ENCODE measurements at regions not wholly inside any gene's neighbourhood (a gene's known extent, or its start where the extent isn't known, plus 50 kb on each side); places are given as distances from the start of the nearest gene placed in this dataset.
A peak's percentile ranks its signal among the peaks of the same experiment; 100 is the strongest.

DNA sequence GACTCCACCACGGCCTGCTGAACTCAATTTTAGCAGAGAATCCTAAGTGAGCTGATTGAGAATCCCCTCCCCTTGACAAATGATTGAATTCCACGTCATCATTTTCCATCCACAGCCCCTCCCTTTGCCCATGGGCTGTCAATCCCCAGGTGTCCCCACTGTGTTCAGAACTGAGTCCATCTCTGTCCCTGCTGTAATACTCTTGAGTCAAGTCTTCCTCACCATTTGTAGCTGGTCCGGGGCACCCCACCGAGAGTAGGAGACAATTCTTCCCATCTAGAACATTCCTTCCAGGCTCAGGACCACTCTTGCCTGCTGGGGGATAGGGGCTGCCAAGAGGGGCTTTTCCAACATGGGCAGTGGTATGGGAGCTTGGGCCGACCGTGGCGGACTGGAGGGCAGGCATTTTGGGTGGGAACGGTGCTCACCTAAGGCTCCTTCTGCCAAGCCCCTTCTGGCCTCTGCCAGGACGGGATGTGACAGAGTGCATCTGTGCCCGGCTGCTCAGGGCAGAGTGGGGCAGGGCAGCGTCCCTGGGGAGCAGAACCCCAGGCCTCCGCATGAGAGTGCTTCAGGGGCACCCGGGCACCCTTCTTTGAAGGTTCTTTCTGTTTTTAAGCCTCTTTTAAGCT is 218.1 kb upstream of the RTL1 start:
- Mint-ChIP-seq H3K4me1 (peaks cover 26 to 27% of the 10 kb centered on the region in 2 donors), H3K36me3 (no peaks in the 10 kb centered on the region), H3K9me3 (no peaks in the 10 kb centered on the region), H3K27ac (peak overlapping the region in 5 of 6 donors; percentile 72 to 87 (median 81)), H3K27me3 (ENCODE audit: low read depth in 3 of 3) (peaks cover 0 to 4% (median 4%) of the 10 kb centered on the region in 3 donors), H3K4me3 (peak overlapping the region; percentile 73 to 90 (median 82))
- no peak for DNase-seq

DNA sequence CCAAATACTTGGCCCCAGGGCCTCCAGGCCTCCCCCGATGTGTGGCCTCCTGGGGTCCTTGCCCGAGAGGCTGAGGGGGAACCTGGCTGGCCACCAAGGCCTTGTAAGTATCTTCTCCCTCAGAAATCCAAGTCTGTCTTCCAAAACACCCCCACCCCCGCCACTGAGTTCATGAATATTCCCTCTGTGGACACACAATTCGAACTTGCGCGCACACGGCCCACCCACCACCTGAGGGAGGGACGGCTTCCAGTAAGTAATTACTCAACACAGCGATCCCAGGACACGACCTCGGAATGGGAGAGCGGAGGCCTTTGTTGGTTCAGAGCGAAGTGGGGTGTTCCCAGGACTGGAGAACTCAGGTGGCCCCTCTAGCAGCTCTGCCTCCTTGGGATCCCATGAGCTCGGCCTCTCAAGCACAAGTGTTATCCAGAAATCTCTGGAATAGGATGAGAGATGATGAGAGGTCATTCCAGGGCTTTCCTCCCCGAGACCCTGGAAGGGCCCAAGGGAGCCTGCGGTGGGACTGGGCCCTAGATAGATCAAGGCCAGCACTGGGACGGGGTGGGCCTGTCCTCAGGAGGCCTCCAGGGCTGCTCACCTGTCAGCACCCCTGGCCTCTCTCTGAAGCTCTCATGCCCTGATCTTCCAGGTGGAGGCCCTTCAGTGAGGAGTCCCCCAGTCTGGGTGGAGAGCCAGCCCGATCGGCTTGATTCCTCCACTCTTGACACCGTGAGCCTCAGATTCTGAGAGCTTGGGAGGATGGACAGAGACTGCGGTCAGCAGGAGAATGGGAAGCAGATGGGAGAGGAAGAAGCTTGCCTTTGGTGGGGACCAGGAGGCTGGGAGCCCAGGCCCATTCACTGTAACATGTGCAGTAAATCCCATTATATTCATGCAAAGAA is 219.0 kb upstream of the RTL1 start:
- Mint-ChIP-seq H3K36me3 (no peaks in the 10 kb centered on the region), H3K9me3 (no peaks in the 10 kb centered on the region), H3K27me3 (ENCODE audit: low read depth in 3 of 3) (peaks cover 2 to 6% (median 4%) of the 10 kb centered on the region in 3 donors), H3K4me1 (peaks cover 26 to 27% of the 10 kb centered on the region in 2 donors), H3K27ac (peak overlapping the region in 1 of 6 donors; percentile 81), H3K4me3 (peak overlapping the region in 1 of 5 donors; percentile 36)
- DNase-seq, result no peak

- H3K4me1 Mint-ChIP-seq, result peaks cover 26 to 27% of the 10 kb centered on the region in 2 donors
- no peak for DNase-seq
- H3K27me3 Mint-ChIP-seq (ENCODE audit: low read depth in 3 of 3), result peaks cover 6 to 13% (median 7%) of the 10 kb centered on the region in 3 donors
Observed at GRCh38 chr14:101123618-101124510, 220.3 kb upstream of the RTL1 start.

GRCh38 chr14:101124815-101125214 is 221.3 kb upstream of the RTL1 start:
- Mint-ChIP-seq H3K36me3 (no peaks in the 10 kb centered on the region), H3K9me3 (no peaks in the 10 kb centered on the region), H3K4me1 (peaks cover 19% of the 10 kb centered on the region in 2 donors), H3K4me3 (no peak overlapping the region), H3K27ac (peak overlapping the region in 1 of 6 donors; percentile 19), H3K27me3 (ENCODE audit: low read depth in 3 of 3) (peaks cover 3 to 19% (median 9%) of the 10 kb centered on the region in 3 donors)
- DNase-seq, result no peak

More at GRCh38 chr14:101123618-101124510, 220.3 kb upstream of the RTL1 start:
- H3K36me3 Mint-ChIP-seq, result no peaks in the 10 kb centered on the region
- H3K4me3 Mint-ChIP-seq, result no peak overlapping the region
- no peak overlapping the region for H3K27ac Mint-ChIP-seq
- no peaks in the 10 kb centered on the region for H3K9me3 Mint-ChIP-seq

GRCh38 chr14:101125313-101125712 is 221.8 kb upstream of the RTL1 start:
- Mint-ChIP-seq H3K9me3 (no peaks in the 10 kb centered on the region), H3K27ac (no peak overlapping the region), H3K4me1 (peaks cover 14% of the 10 kb centered on the region in 2 donors), H3K27me3 (ENCODE audit: low read depth in 3 of 3) (peaks cover 3 to 23% (median 9%) of the 10 kb centered on the region in 3 donors), H3K36me3 (no peaks in the 10 kb centered on the region), H3K4me3 (no peak overlapping the region)
- DNase-seq, result no peak

- no peak overlapping the region for H3K4me3 Mint-ChIP-seq
- peaks cover 8% of the 10 kb centered on the region in 2 donors for H3K4me1 Mint-ChIP-seq
- H3K27me3 Mint-ChIP-seq (ENCODE audit: low read depth in 3 of 3), result peaks cover 3 to 23% (median 10%) of the 10 kb centered on the region in 3 donors
- H3K27ac Mint-ChIP-seq, result no peak overlapping the region
- no peaks in the 10 kb centered on the region for H3K9me3 Mint-ChIP-seq
- H3K36me3 Mint-ChIP-seq, result no peaks in the 10 kb centered on the region
- no peak for DNase-seq
Observed at GRCh38 chr14:101125719-101126651, 222.5 kb upstream of the RTL1 start.

DNA sequence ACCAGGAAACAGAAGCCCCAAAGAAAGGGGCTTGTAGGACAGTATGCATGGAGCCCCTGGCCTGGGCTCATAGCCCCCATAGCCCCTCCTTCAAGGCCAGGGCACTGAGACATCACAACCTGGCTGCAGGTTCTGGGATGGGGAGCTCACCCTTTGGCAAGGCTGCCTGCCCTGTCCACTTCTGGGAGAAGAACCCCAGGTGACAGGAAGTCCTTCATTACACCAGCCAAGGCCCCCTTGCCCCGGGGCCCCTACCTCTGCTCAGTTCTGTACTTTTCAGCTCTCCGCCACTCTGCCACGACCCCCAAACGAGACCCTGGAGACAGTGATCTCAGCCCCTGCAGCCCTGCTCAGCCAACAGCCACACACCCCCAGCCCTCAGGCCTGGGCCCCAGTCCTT is 223.2 kb upstream of the RTL1 start:
- Mint-ChIP-seq H3K27me3 (ENCODE audit: low read depth in 3 of 3) (peaks cover 3 to 23% (median 11%) of the 10 kb centered on the region in 3 donors), H3K4me3 (no peak overlapping the region), H3K27ac (no peak overlapping the region), H3K9me3 (no peaks in the 10 kb centered on the region), H3K4me1 (peaks cover under 1% of the 10 kb centered on the region in 2 donors), H3K36me3 (no peaks in the 10 kb centered on the region)
- no peak for DNase-seq

- Mint-ChIP-seq H3K9me3 (no peaks in the 10 kb centered on the region), H3K27me3 (ENCODE audit: low read depth in 3 of 3) (peaks cover 3 to 23% (median 11%) of the 10 kb centered on the region in 3 donors), H3K4me3 (no peak overlapping the region), H3K36me3 (no peaks in the 10 kb centered on the region), H3K27ac (no peak overlapping the region), H3K4me1 (no peaks in the 10 kb centered on the region)
- DNase-seq, result no peak
Observed at GRCh38 chr14:101127224-101127623, 223.7 kb upstream of the RTL1 start.

GRCh38 chr14:101128478-101129321 is 225.2 kb upstream of the RTL1 start:
- H3K27me3 Mint-ChIP-seq (ENCODE audit: low read depth in 3 of 3), result peaks cover 3 to 23% (median 11%) of the 10 kb centered on the region in 3 donors
- H3K4me3 Mint-ChIP-seq, result no peak overlapping the region
- H3K4me1 Mint-ChIP-seq, result no peaks in the 10 kb centered on the region
- H3K36me3 Mint-ChIP-seq, result no peaks in the 10 kb centered on the region
- H3K9me3 Mint-ChIP-seq, result no peaks in the 10 kb centered on the region
- no peak for DNase-seq
- H3K27ac Mint-ChIP-seq, result no peak overlapping the region

DNA sequence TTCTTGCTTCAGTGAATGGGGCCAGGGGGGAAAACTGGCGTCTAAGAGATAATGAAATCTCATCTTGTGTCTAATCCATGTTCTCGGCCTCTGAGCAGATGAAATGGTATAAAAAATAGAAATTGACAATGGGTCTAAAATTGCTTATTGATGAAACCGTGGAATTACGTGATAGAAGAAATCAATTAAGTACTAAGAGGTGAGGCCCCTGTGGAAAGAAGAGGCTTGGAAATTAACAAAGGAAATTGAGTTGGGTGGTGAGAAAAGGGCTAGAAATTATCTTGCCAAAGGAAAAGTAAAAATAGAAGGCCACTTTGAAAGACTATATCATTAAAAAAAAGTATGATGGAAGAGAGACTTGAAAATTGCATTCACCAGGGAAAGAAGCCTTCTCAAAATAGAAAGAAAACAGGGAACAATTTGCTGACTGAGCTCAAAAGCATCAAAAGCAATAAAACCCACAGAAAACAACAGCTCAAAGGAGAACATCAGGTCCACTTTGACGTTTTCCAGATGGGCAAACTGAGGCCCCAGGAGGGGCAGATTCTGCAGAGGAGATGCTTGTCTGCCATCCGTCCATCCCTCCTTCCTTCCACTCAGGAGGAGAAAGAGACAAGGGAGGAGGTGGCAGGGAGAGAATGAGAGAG is 226.1 kb upstream of the RTL1 start:
- Mint-ChIP-seq H3K9me3 (no peaks in the 10 kb centered on the region), H3K27ac (no peak overlapping the region), H3K4me1 (no peaks in the 10 kb centered on the region), H3K4me3 (no peak overlapping the region), H3K36me3 (no peaks in the 10 kb centered on the region), H3K27me3 (ENCODE audit: low read depth in 3 of 3) (peaks cover 3 to 23% (median 11%) of the 10 kb centered on the region in 3 donors)
- no peak for DNase-seq

DNA sequence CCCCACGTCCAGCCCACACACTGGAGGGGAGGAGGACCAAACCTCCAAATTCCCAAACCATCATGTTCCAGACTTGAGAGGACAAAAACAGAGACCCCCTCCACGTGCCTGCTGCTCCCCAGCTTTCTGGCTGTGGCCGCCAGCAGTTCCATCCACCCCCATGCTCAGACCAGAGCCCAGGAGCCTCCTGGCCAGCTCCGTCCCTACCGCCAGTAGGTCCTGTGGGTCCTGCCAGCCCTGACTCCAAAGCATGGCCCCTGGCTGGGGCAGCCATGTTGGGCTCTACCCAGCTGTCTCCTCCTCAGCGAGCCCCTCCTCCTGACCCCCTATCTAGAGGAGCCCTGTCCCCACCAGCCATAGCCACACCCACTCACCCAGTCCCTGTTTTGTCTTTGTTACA is 227.3 kb upstream of the RTL1 start:
- no peak for DNase-seq
- H3K36me3 Mint-ChIP-seq, result no peaks in the 10 kb centered on the region
- peaks cover 3 to 23% (median 11%) of the 10 kb centered on the region in 3 donors for H3K27me3 Mint-ChIP-seq (ENCODE audit: low read depth in 3 of 3)
- no peak overlapping the region for H3K4me3 Mint-ChIP-seq
- H3K27ac Mint-ChIP-seq, result no peak overlapping the region
- no peaks in the 10 kb centered on the region for H3K4me1 Mint-ChIP-seq
- no peaks in the 10 kb centered on the region for H3K9me3 Mint-ChIP-seq

Data from immature natural killer cell (primary cell).